IMR-90 (cell line): ENCODE measurements at regions not wholly inside any gene's neighbourhood (a gene's known extent, or its start where the extent isn't known, plus 50 kb on each side); places are given as distances from the start of the nearest gene placed in this dataset.

Source experiments
- ATAC-seq: fragments of 200-7000 bp; cut with Tn5 transposase; 2 replicates; pipeline ENCODE4 v1.9.1; 2020; ENCODE audit warnings: low read depth, mild to moderate bottlenecking, moderate library complexity
- BruUV-seq: library from RNA; stranded (reverse); fragments of 400-500 nt; replicated peaks from 2 replicates; lab custom pipeline; 2021; lab: Mats Ljungman, UMichigan
- CTCF ChIA-PET: fragments of 300-600 bp; formaldehyde crosslinking; extraction: SDS; loops from one replicate; lab custom pipeline; 2021; ENCODE audit warnings: antibody characterized with exemption; lab: Yijun Ruan, JAX
- POLR2A ChIA-PET: fragments of 300-600 bp; sonication (Branson Sonifier 250); formaldehyde crosslinking; loops from one replicate; lab custom pipeline; 2022; ENCODE audit warnings: antibody characterized with exemption; ENCODE audit not compliant: unreplicated experiment; lab: Charles Lee
- DNase-seq: peaks from one replicate; pipeline ENCODE4 v3.0.0; 2013
- H2AFZ ChIP-seq: replicated peaks from 2 replicates; pipeline ENCODE3; 2013; ENCODE audit warnings: low read length, mild to moderate bottlenecking; ENCODE audit not compliant: poor library complexity
- H2AK5ac ChIP-seq: 2 replicates; pipeline ENCODE4 v1.6.1; 2013; ENCODE audit warnings: low read depth, low read length, inconsistent platforms
- H2AK9ac ChIP-seq: replicated peaks from 2 replicates; pipeline ENCODE3; 2013; ENCODE audit warnings: mild to moderate bottlenecking, low read depth, low read length, moderate library complexity; ENCODE audit not compliant: poor library complexity
- H2BK120ac ChIP-seq: 2 replicates; pipeline ENCODE4 v1.6.1; 2013; ENCODE audit warnings: low read depth, low read length, inconsistent platforms
- H2BK15ac ChIP-seq: 3 replicates; pipeline ENCODE4 v1.6.1; 2013; ENCODE audit warnings: low read depth, low read length, inconsistent platforms
- H2BK20ac ChIP-seq: 2 replicates; pipeline ENCODE4 v1.6.1; 2013; ENCODE audit warnings: low read depth, mild to moderate bottlenecking, inconsistent platforms, low read length, moderate library complexity
- H2BK5ac ChIP-seq: 2 replicates; pipeline ENCODE4 v1.6.1; 2013; ENCODE audit warnings: mild to moderate bottlenecking, low read depth, low read length, inconsistent platforms; ENCODE audit not compliant: poor library complexity, severe bottlenecking
- H3K14ac ChIP-seq: replicated peaks from 2 replicates; pipeline ENCODE4 v1.6.1; 2013; ENCODE audit warnings: low read depth, low read length, inconsistent platforms
- H3K18ac ChIP-seq: 2 replicates; pipeline ENCODE4 v1.6.1; 2013; ENCODE audit warnings: low read depth, low read length, control low read depth
- H3K23ac ChIP-seq: 2 replicates; pipeline ENCODE4 v1.6.1; 2013; ENCODE audit warnings: low read depth, low read length, inconsistent platforms
- H3K27ac ChIP-seq: 2 replicates; pipeline ENCODE4 v1.5.1; 2013; ENCODE audit warnings: mild to moderate bottlenecking, control low read depth, low read length; ENCODE audit not compliant: insufficient read depth
- H3K27me3 ChIP-seq: 2 replicates; pipeline ENCODE4 v1.6.1; 2013; ENCODE audit warnings: low read length; ENCODE audit not compliant: control insufficient read depth, insufficient read depth
- H3K36me3 ChIP-seq: 2 replicates; pipeline ENCODE4 v1.6.1; 2013; ENCODE audit warnings: low read length, mixed read lengths; ENCODE audit not compliant: control insufficient read depth, insufficient read depth
- H3K4ac ChIP-seq: 2 replicates; pipeline ENCODE4 v1.6.1; 2013; ENCODE audit warnings: low read depth, low read length, inconsistent platforms
- H3K4me1 ChIP-seq: 2 replicates; pipeline ENCODE4 v1.6.1; 2013; ENCODE audit warnings: low read length, mixed read lengths; ENCODE audit not compliant: control insufficient read depth, insufficient read depth
- H3K4me2 ChIP-seq: 2 replicates; pipeline ENCODE4 v1.6.1; 2013; ENCODE audit warnings: low read depth, mild to moderate bottlenecking, control low read depth, low read length, moderate library complexity
- H3K4me3 ChIP-seq: 2 replicates; pipeline ENCODE4 v1.5.1; 2013; ENCODE audit warnings: low read depth, mild to moderate bottlenecking, control low read depth, low read length, moderate library complexity; ENCODE audit not compliant: insufficient read depth
- H3K56ac ChIP-seq: 2 replicates; pipeline ENCODE4 v1.6.1; 2013; ENCODE audit warnings: low read length, inconsistent platforms; ENCODE audit not compliant: insufficient read depth; ENCODE audit errors: extremely low read depth
- H3K79me1 ChIP-seq, 2 experiments: 2 replicates each; pipeline ENCODE4 v1.6.1; 2013; ENCODE audit warnings: low read length in 2 of 2, inconsistent platforms in 1 of 2, low read depth in 1 of 2
- H3K9ac ChIP-seq: 2 replicates; pipeline ENCODE4 v1.6.1; 2013; ENCODE audit warnings: low read depth, low read length, control low read depth
- H3K9me1 ChIP-seq: 2 replicates; pipeline ENCODE4 v1.6.1; 2013; ENCODE audit warnings: low read length, inconsistent platforms; ENCODE audit not compliant: insufficient read depth
- H3K9me3 ChIP-seq: 2 replicates; pipeline ENCODE4 v1.6.1; 2013; ENCODE audit warnings: low read length; ENCODE audit not compliant: control insufficient read depth, insufficient read depth
- H4K20me1 ChIP-seq: 2 replicates; pipeline ENCODE4 v1.6.1; 2013; ENCODE audit warnings: low read length, inconsistent platforms; ENCODE audit not compliant: insufficient read depth
- H4K5ac ChIP-seq: 2 replicates; pipeline ENCODE4 v1.6.1; 2013; ENCODE audit warnings: mild to moderate bottlenecking, low read depth, low read length, control low read depth
- H4K8ac ChIP-seq, 2 experiments: 2 replicates each; pipeline ENCODE4 v1.6.1; 2013; ENCODE audit warnings: low read depth in 2 of 2, low read length in 2 of 2, control low read depth in 1 of 2, inconsistent platforms in 1 of 2
- H4K91ac ChIP-seq: 2 replicates; pipeline ENCODE4 v1.6.1; 2013; ENCODE audit warnings: low read depth, low read length, inconsistent platforms; ENCODE audit not compliant: insufficient read depth
- BHLHE40 ChIP-seq: fragments of 150-350 bp; IDR thresholded peaks from 2 replicates; pipeline ENCODE4 v1.6.1; 2016; ENCODE audit warnings: mild to moderate bottlenecking, low read depth, low read length
- CEBPB ChIP-seq: IDR thresholded peaks from 2 replicates; pipeline ENCODE4 v1.6.1; 2012; ENCODE audit warnings: low read depth, low read length, improper control_type of control experiment
- ELK1 ChIP-seq: fragments of 150-350 bp; IDR thresholded peaks from 2 replicates; pipeline ENCODE4 v1.6.1; 2016; ENCODE audit warnings: low read depth, mild to moderate bottlenecking, low read length, moderate library complexity, borderline replicate concordance
- MAFK ChIP-seq: IDR thresholded peaks from 2 replicates; pipeline ENCODE4 v1.6.1; 2012; ENCODE audit warnings: low read depth, low read length, improper control_type of control experiment
- MAZ ChIP-seq: IDR thresholded peaks from 2 replicates; pipeline ENCODE4 v1.6.1; 2012; ENCODE audit warnings: low read depth, mild to moderate bottlenecking, low read length, improper control_type of control experiment, moderate library complexity, borderline replicate concordance
- MXI1 ChIP-seq: IDR thresholded peaks from 2 replicates; pipeline ENCODE4 v1.6.1; 2012; ENCODE audit warnings: low read depth, mild to moderate bottlenecking, low read length, moderate library complexity, borderline replicate concordance
- POLR2A ChIP-seq: IDR thresholded peaks from 2 replicates; pipeline ENCODE4 v1.6.1; 2012; ENCODE audit warnings: mild to moderate bottlenecking, low read depth, low read length
- RAD21 ChIP-seq: IDR thresholded peaks from 2 replicates; pipeline ENCODE4 v1.6.1; 2012; ENCODE audit warnings: low read length, improper control_type of control experiment
- RCOR1 ChIP-seq: IDR thresholded peaks from 2 replicates; pipeline ENCODE4 v1.6.1; 2012; ENCODE audit warnings: mild to moderate bottlenecking, low read length, improper control_type of control experiment; ENCODE audit not compliant: insufficient replicate concordance
- USF2 ChIP-seq: fragments of 150-350 bp; IDR thresholded peaks from 2 replicates; pipeline ENCODE4 v1.6.1; 2017; ENCODE audit warnings: mild to moderate bottlenecking, antibody characterized with exemption, low read length, low read depth
- dilution Hi-C: fragments of 300-500 bp; cut with HindIII; formaldehyde crosslinking; loops from one replicate; pipeline ENCODE4 v1.14.3; 2018; ENCODE audit warnings: low sequenced_read_pairs; ENCODE audit not compliant: unreplicated experiment
- in situ Hi-C: fragments of 300-500 bp; cut with MboI; formaldehyde crosslinking; loops from 3 replicates; pipeline ENCODE4 v1.14.3; 2019; ENCODE audit warnings: low sequenced_read_pairs, inconsistent platforms, mixed read lengths
- intact Hi-C: fragments of 100-400 bp; cut with micrococcal nuclease; formaldehyde crosslinking; loops from 2 replicates; pipeline ENCODE4 v1.10.0; 2022

- intact Hi-C loops = no loop called here
- H4K20me1 ChIP-seq = no peaks in the 10 kb centered on the region
- no peak overlapping the region for H3K4ac ChIP-seq
- no peaks in the 10 kb centered on the region for H3K27me3 ChIP-seq
- no peaks in the 10 kb centered on the region for H3K9me1 ChIP-seq
- no peak overlapping the region for H2AK9ac ChIP-seq
- no peaks in the 10 kb centered on the region for H3K4me1 ChIP-seq
- DNase-seq (no peak), ATAC-seq (no peak)
- no peak overlapping the region for H2BK5ac ChIP-seq
- no peak overlapping the region for H3K4me3 ChIP-seq
- POLR2A ChIA-PET = no interaction called here
- no peak overlapping the region for H3K4me2 ChIP-seq
- no peak overlapping the region for H3K18ac ChIP-seq
- no peak overlapping the region for H4K8ac ChIP-seq
- no peak overlapping the region for H3K14ac ChIP-seq
- H2BK15ac ChIP-seq = no peak overlapping the region
- H3K27ac ChIP-seq = no peak overlapping the region
- no peak overlapping the region for H3K56ac ChIP-seq
- no peak overlapping the region for H3K9ac ChIP-seq
- H2AK5ac ChIP-seq = no peak overlapping the region
- H3K23ac ChIP-seq = no peak overlapping the region
- no peak overlapping the region for H4K91ac ChIP-seq
- no peaks in the 10 kb centered on the region for H3K36me3 ChIP-seq
- no peak for TF ChIP-seq USF2
- no peak for TF ChIP-seq MAZ
- TF ChIP-seq MAFK = no peak
- TF ChIP-seq ELK1 = no peak
- no peak for TF ChIP-seq RCOR1
- no peak for TF ChIP-seq RAD21
- TF ChIP-seq MXI1 = no peak
- no peak for TF ChIP-seq POLR2A
- TF ChIP-seq CEBPB = no peak
- TF ChIP-seq BHLHE40 = no peak
- no peak overlapping the region for H4K5ac ChIP-seq
- no peak overlapping the region for H2AFZ ChIP-seq
- no peak overlapping the region for H2BK20ac ChIP-seq
- no TSS peak for BruUV-seq
- H3K79me1 ChIP-seq = no peaks in the 10 kb centered on the region
- no peak overlapping the region for H2BK120ac ChIP-seq
- in situ Hi-C loops = no loop called here
- dilution Hi-C loops = no loop called here
- CTCF ChIA-PET = no interaction called here
- no peaks in the 10 kb centered on the region for H3K9me3 ChIP-seq
Observed at GRCh38 chr4:66602622-66603021, 932.3 kb upstream of the EPHA5 start.
